ENCODE measurements at regions not wholly inside any gene's neighbourhood (a gene's known extent, or its start where the extent isn't known, plus 50 kb on each side); places are given as distances from the start of the nearest gene placed in this dataset.

- DNase-seq = no peak
- H3K4me1 ChIP-seq = no peaks in the 10 kb centered on the region
Measured at GRCh38 chr19:5271145-5271544, 69.5 kb downstream of the PTPRS start.

GRCh38 chr19:5269926-5270325, 70.7 kb downstream of the PTPRS start:
- DNase-seq = no peak
- TF ChIP-seq, protein P1, sequence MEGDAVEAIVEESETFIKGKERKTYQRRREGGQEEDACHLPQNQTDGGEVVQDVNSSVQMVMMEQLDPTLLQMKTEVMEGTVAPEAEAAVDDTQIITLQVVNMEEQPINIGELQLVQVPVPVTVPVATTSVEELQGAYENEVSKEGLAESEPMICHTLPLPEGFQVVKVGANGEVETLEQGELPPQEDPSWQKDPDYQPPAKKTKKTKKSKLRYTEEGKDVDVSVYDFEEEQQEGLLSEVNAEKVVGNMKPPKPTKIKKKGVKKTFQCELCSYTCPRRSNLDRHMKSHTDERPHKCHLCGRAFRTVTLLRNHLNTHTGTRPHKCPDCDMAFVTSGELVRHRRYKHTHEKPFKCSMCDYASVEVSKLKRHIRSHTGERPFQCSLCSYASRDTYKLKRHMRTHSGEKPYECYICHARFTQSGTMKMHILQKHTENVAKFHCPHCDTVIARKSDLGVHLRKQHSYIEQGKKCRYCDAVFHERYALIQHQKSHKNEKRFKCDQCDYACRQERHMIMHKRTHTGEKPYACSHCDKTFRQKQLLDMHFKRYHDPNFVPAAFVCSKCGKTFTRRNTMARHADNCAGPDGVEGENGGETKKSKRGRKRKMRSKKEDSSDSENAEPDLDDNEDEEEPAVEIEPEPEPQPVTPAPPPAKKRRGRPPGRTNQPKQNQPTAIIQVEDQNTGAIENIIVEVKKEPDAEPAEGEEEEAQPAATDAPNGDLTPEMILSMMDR (IDR thresholded peaks at IDR 0.05; ENCODE audit: low read depth, low read length) = no peak
- no peaks in the 10 kb centered on the region for H3K4me1 ChIP-seq
- no peaks in the 10 kb centered on the region for H3K9me3 ChIP-seq
- no peaks in the 10 kb centered on the region for H3K27me3 ChIP-seq
- peaks cover 23% of the 10 kb centered on the region for H3K36me3 ChIP-seq
- no peak overlapping the region for H3K4me3 ChIP-seq (ENCODE audit: low read depth, low read length)

More at GRCh38 chr19:5271145-5271544, 69.5 kb downstream of the PTPRS start:
- no peak overlapping the region for H3K4me3 ChIP-seq (ENCODE audit: low read depth, low read length)
- H3K27me3 ChIP-seq = no peaks in the 10 kb centered on the region
- peaks cover 23% of the 10 kb centered on the region for H3K36me3 ChIP-seq
- TF ChIP-seq, protein P1 (IDR thresholded peaks at IDR 0.05; ENCODE audit: low read depth, low read length) = peak; percentile 34; the same call in 1 of the 2 replicates
- no peaks in the 10 kb centered on the region for H3K9me3 ChIP-seq

GRCh38 chr19:5269279-5269678, 71.3 kb downstream of the PTPRS start:
- DNase-seq = no peak
- Histone ChIP-seq H3K4me3 (ENCODE audit: low read depth, low read length) (no peak overlapping the region), H3K4me1 (no peaks in the 10 kb centered on the region), H3K27me3 (no peaks in the 10 kb centered on the region), H3K36me3 (peaks cover 29% of the 10 kb centered on the region), H3K9me3 (no peaks in the 10 kb centered on the region)
- TF ChIP-seq, protein P1 (IDR thresholded peaks at IDR 0.05; ENCODE audit: low read depth, low read length) = no peak

DNA sequence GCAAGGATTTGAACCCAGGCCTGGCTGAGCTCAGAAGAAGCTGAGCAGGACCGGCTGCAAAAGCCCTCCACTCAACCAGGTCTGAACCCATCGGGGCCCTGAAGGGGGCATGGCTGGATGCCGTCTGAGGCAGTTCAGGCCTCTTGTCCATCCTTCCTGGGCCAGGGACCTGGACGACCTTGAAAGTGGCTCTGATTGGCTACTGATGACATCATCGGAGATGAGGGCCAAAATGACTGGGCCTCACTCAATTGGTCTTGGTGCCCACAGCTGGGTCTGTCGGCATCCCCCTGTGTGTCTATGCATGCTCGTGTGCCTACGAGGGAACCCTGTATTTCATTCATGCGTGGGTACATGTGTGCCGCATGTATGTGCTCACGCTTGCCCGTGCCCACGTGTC, 71.8 kb downstream of the PTPRS start:
- Histone ChIP-seq H3K4me1 (no peaks in the 10 kb centered on the region), H3K4me3 (ENCODE audit: low read depth, low read length) (no peak overlapping the region), H3K36me3 (peaks cover 27% of the 10 kb centered on the region), H3K9me3 (no peaks in the 10 kb centered on the region), H3K27me3 (no peaks in the 10 kb centered on the region)
- DNase-seq = no peak
- TF ChIP-seq, protein P1 (IDR thresholded peaks at IDR 0.05; ENCODE audit: low read depth, low read length) = no peak

GRCh38 chr19:5265260-5265659, 75.4 kb downstream of the PTPRS start:
- Histone ChIP-seq H3K4me1 (no peaks in the 10 kb centered on the region), H3K9me3 (no peaks in the 10 kb centered on the region), H3K27me3 (no peaks in the 10 kb centered on the region), H3K4me3 (ENCODE audit: low read depth, low read length) (no peak overlapping the region), H3K36me3 (peaks cover 27% of the 10 kb centered on the region)
- DNase-seq = no peak
- TF ChIP-seq, protein P1 (IDR thresholded peaks at IDR 0.05; ENCODE audit: low read depth, low read length) = no peak

- no peaks in the 10 kb centered on the region for H3K27me3 ChIP-seq
- TF ChIP-seq, protein P1 (IDR thresholded peaks at IDR 0.05; ENCODE audit: low read depth, low read length) = no peak
- H3K36me3 ChIP-seq = peaks cover 31% of the 10 kb centered on the region
- no peak for DNase-seq
- no peaks in the 10 kb centered on the region for H3K9me3 ChIP-seq
- no peak overlapping the region for H3K4me3 ChIP-seq (ENCODE audit: low read depth, low read length)
- H3K4me1 ChIP-seq = no peaks in the 10 kb centered on the region
Measured at GRCh38 chr19:5264453-5264852, 76.2 kb downstream of the PTPRS start.
